Right atrium auricular region (tissue), 2 donors: ENCODE measurements at regions not wholly inside any gene's neighbourhood (a gene's known extent, or its start where the extent isn't known, plus 50 kb on each side); places are given as distances from the start of the nearest gene placed in this dataset.

Experiments used
- DNase-seq: peaks from one replicate; pipeline ENCODE4 v3.0.0-alpha.2; 2019; ENCODE audit warnings: low spot score
- H3K27ac ChIP-seq, 2 donors: fragments of 200-600 bp; sonication (generic); 1 replicate in 1 of 2; 2 replicates in 1 of 2; pipeline ENCODE4 v1.5.1; 2016 to 2019
- H3K27me3 ChIP-seq, 2 donors: fragments of 200-600 bp; sonication (generic); one replicate each; pipeline versions ENCODE4 v1.5.1 to v1.6.0; 2017 to 2019
- H3K36me3 ChIP-seq: fragments of 200-600 bp; sonication (generic); one replicate; pipeline ENCODE4 v1.5.1; 2016
- H3K4me1 ChIP-seq, 2 donors: fragments of 200-600 bp; sonication (generic); one replicate each; pipeline versions ENCODE4 v1.5.1 to v1.6.0; 2017 to 2019
- H3K4me3 ChIP-seq, 2 donors: fragments of 200-600 bp; sonication (generic); 1 replicate in 1 of 2; 2 replicates in 1 of 2; pipeline ENCODE4 v1.5.1; 2017 to 2019; ENCODE audit warnings: mild to moderate bottlenecking in 1 of 2, moderate library complexity in 1 of 2
- H3K9me3 ChIP-seq, 2 donors: fragments of 200-600 bp; sonication (generic); one replicate each; pipeline ENCODE4 v1.5.1; 2019
- TF ChIP-seq, protein P1 (sequence below), 2 donors: fragments of 200-600 bp; sonication (generic); IDR thresholded peaks; one replicate each; pipeline ENCODE4 v1.5.1; 2019; ENCODE audit warnings: antibody characterized with exemption in 2 of 2

DNA sequence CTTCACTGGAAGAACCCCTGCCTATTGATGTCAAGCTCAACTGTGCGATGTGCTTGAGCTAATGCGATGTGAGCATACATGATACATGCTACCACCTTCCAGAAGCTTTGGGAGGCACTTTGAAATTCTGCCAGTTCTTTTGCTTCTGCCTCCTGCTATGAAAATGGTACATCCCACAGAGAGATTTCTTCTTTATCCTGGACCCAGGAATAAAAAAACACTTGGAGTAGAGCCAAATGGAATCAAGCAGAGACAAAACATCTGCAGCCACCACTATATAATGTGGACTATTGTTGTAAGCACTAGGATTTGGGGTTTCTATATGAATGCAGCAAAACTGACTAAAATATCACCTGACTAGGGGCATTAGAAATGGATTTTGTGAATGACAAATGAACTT, 119.9 kb upstream of the GAP43 start:
- TF ChIP-seq, protein P1, sequence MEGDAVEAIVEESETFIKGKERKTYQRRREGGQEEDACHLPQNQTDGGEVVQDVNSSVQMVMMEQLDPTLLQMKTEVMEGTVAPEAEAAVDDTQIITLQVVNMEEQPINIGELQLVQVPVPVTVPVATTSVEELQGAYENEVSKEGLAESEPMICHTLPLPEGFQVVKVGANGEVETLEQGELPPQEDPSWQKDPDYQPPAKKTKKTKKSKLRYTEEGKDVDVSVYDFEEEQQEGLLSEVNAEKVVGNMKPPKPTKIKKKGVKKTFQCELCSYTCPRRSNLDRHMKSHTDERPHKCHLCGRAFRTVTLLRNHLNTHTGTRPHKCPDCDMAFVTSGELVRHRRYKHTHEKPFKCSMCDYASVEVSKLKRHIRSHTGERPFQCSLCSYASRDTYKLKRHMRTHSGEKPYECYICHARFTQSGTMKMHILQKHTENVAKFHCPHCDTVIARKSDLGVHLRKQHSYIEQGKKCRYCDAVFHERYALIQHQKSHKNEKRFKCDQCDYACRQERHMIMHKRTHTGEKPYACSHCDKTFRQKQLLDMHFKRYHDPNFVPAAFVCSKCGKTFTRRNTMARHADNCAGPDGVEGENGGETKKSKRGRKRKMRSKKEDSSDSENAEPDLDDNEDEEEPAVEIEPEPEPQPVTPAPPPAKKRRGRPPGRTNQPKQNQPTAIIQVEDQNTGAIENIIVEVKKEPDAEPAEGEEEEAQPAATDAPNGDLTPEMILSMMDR (IDR thresholded peaks at IDR 0.05), result no peak
- Histone ChIP-seq H3K4me1 (peaks cover 0 to 11% of the 10 kb centered on the region in 2 donors), H3K9me3 (no peaks in the 10 kb centered on the region), H3K27ac (no peak overlapping the region), H3K4me3 (no peak overlapping the region), H3K27me3 (no peaks in the 10 kb centered on the region), H3K36me3 (no peaks in the 10 kb centered on the region)
- DNase-seq, result no peak

- Histone ChIP-seq H3K4me1 (peaks cover 0 to 7% of the 10 kb centered on the region in 2 donors), H3K27me3 (no peaks in the 10 kb centered on the region), H3K9me3 (no peaks in the 10 kb centered on the region), H3K4me3 (no peak overlapping the region), H3K36me3 (no peaks in the 10 kb centered on the region), H3K27ac (no peak overlapping the region)
- TF ChIP-seq, protein P1 (IDR thresholded peaks at IDR 0.05), result no peak
- DNase-seq, result no peak
Observed at GRCh38 chr3:115508562-115508961, 114.7 kb upstream of the GAP43 start.

- Histone ChIP-seq H3K36me3 (no peaks in the 10 kb centered on the region), H3K4me3 (peak overlapping the region; percentile 47 to 54), H3K4me1 (peaks cover 0 to 12% of the 10 kb centered on the region in 2 donors), H3K27ac (peak overlapping the region in 1 of 2 donors; percentile 69), H3K9me3 (no peaks in the 10 kb centered on the region), H3K27me3 (no peaks in the 10 kb centered on the region)
- TF ChIP-seq, protein P1 (IDR thresholded peaks at IDR 0.05), result no peak
- DNase-seq, result no peak
Observed at GRCh38 chr3:115512565-115513415, 110.5 kb upstream of the GAP43 start.

DNA sequence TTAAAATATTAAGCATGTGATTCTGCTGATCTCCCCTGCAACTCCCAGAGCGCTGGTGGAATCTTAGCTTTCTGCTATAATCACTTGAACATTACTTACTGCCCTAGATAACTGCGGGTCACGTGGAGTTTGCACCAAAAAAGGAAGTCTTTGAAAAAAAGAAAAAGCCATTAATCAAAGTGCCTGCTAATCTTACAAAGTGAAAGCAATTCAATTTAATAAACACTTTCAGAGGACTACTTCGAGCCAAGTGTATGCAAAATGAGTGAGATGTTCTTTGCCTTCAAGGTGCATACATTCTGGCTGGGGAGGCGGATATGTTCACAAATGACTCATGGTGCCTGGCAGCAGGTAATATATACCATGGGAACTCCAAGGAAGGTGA, 109.9 kb upstream of the GAP43 start:
- no peaks in the 10 kb centered on the region for H3K36me3 ChIP-seq
- H3K27ac ChIP-seq, result peak overlapping the region in 1 of 2 donors; percentile 69
- DNase-seq, result no peak
- H3K27me3 ChIP-seq, result no peaks in the 10 kb centered on the region
- peaks cover 0 to 17% of the 10 kb centered on the region in 2 donors for H3K4me1 ChIP-seq
- TF ChIP-seq, protein P1 (IDR thresholded peaks at IDR 0.05), result no peak
- H3K4me3 ChIP-seq, result peak overlapping the region; percentile 47 to 54
- H3K9me3 ChIP-seq, result no peaks in the 10 kb centered on the region

DNA sequence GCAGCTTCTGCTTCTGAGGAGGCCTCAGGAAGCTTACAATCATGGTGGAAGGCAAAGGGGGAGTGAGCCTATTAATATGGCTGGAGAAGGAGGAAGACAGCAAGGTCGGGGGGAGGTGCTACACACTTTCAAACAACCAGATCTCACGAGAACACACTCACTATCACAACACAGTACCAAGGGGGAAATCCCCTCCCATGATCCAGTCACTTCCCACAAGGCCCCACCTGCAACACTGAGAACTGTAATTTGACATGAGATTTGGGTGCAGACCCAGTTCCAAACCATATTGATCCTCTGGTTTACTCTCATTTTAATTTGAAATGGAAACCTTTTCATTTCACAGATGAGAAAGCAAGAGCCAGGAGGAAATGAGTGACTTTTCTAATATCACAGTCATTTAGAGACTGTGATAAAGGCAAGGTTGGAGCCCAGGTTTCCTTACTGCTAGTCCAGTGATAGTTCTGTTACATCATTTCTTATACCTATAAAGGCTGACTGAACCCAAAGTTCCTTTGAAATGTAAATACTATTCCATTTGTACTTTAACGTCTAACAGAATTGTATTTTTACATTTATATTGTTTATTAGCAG, 105.8 kb upstream of the GAP43 start:
- Histone ChIP-seq H3K9me3 (no peaks in the 10 kb centered on the region), H3K27me3 (no peaks in the 10 kb centered on the region), H3K4me3 (no peak overlapping the region), H3K36me3 (no peaks in the 10 kb centered on the region), H3K4me1 (peaks cover 0 to 24% of the 10 kb centered on the region in 2 donors), H3K27ac (peak overlapping the region; percentile 34 to 63)
- TF ChIP-seq, protein P1 (IDR thresholded peaks at IDR 0.05), result no peak
- no peak for DNase-seq
